Activated T-helper 1 cell treated with anti-CD3 and anti-CD28 coated beads, Interleukin-12 subunit alpha, Interleukin-12 subunit beta, Interleukin-2, Interleukin-4 antibody, amounts not matched to agents 30 ng/mL and 10 ng/mL and 1 ng/mL, durations not matched to agents 14 hours and 24 hours and 36 hours (primary cell): ENCODE measurements at regions not wholly inside any gene's neighbourhood (a gene's known extent, or its start where the extent isn't known, plus 50 kb on each side); places are given as distances from the start of the nearest gene placed in this dataset.

ENCODE experiments used
- DNase-seq: peaks from one replicate; pipeline ENCODE4 v3.0.0; 2021; ENCODE audit warnings: low spot score
- H3K27ac Mint-ChIP-seq: one replicate; pipeline ENCODE4 v1.8.0; 2021; ENCODE audit warnings: mild to moderate bottlenecking, mixed read lengths
- H3K27me3 Mint-ChIP-seq: one replicate; pipeline ENCODE4 v1.8.0; 2022; ENCODE audit warnings: mild to moderate bottlenecking, moderate library complexity, mixed read lengths; ENCODE audit not compliant: insufficient read depth
- H3K36me3 Mint-ChIP-seq: one replicate; pipeline ENCODE4 v1.8.0; 2021; ENCODE audit warnings: low read depth, mixed read lengths
- H3K4me1 Mint-ChIP-seq: one replicate; pipeline ENCODE4 v1.8.0; 2021; ENCODE audit warnings: low read depth, mixed read lengths
- H3K4me3 Mint-ChIP-seq: one replicate; pipeline ENCODE4 v1.8.0; 2021; ENCODE audit warnings: mild to moderate bottlenecking, moderate library complexity, mixed read lengths
- H3K9me3 Mint-ChIP-seq: one replicate; pipeline ENCODE4 v1.8.0; 2021; ENCODE audit warnings: mixed read lengths
- intact Hi-C: fragments of 100-400 bp; cut with micrococcal nuclease; formaldehyde crosslinking; loops from one replicate; pipeline ENCODE4 v1.15.1; 2024

DNA sequence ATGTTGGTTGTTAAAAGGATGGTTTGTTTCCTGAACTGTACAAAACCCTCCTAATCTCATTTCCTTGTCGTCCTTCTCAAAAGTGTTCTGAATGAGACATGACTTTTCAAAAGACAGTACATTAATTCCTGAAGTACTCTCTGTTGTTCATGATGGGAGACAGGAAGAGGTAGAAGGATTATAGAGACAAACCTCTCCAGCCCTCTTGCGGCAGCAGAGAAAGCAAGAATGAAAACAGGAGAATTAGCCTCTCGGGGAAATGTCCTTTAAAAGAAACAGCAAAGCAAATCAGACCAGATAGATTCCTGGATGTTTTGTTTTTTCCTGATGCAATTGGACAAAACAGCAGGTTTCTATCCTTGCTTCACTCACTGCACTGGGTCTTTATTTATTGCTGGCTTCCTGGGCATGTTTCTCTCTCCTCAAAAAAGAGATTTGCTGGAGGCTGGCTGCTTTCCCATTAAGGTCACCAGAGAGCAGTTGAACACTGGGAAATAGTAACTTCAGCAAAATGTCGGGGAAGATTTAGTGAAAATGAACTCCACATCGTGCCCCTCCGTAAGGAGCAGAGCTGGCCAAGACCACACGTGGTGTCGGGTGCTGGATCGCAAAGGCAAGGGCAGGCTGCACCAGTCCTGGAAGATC, 145.8 kb upstream of the SYT6 start:
- Mint-ChIP-seq H3K36me3 (no peaks in the 10 kb centered on the region), H3K27me3 (peaks cover 11% of the 10 kb centered on the region), H3K9me3 (no peaks in the 10 kb centered on the region), H3K27ac (no peak overlapping the region), H3K4me3 (no peak overlapping the region), H3K4me1 (no peaks in the 10 kb centered on the region)
- intact Hi-C loops: no loop called here
- DNase-seq: no peak

DNA sequence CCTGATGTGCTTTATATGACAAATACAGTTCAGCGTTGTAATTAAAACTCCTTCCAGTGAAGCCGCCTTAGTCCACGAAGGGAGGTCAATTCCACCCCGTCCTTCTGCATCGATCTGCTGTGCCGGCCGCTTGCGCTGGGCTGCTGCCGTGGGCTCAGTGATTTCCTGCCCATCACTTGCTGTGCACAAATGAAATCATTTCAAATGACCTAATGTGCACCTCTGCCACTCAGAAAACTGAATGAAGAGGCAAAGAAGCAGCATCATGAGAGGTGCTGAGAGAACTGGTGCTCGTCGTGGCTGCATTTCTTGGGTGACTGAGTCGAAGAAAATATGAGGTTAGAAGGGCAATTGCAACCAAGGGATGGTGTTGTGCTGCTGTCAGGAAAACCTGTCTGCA, 144.3 kb upstream of the SYT6 start:
- Mint-ChIP-seq H3K4me1 (no peaks in the 10 kb centered on the region), H3K4me3 (no peak overlapping the region), H3K27me3 (peaks cover 10% of the 10 kb centered on the region), H3K27ac (no peak overlapping the region), H3K36me3 (no peaks in the 10 kb centered on the region), H3K9me3 (no peaks in the 10 kb centered on the region)
- DNase-seq: no peak
- intact Hi-C loops: no loop called here

DNA sequence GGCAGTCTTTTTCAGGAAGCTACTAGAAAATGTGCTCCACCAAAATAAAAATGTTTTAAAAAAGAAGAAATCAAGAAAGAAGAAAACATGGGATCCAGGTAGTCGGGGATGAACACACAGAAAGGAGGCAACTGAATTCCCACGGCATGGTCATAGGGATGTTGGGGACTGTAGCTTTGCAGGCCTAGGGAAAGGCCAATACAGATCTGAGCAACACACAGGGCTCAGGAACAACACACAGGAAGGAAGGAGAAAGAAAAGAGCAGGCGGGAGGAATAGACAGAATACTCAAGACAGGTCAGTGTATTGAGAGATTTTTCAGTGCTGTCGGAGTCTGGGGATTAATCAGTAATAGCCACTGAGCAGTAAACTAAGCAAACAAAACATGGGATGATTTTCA, 142.7 kb upstream of the SYT6 start:
- Mint-ChIP-seq H3K27me3 (peaks cover 8% of the 10 kb centered on the region), H3K4me1 (no peaks in the 10 kb centered on the region), H3K27ac (no peak overlapping the region), H3K9me3 (no peaks in the 10 kb centered on the region), H3K4me3 (no peak overlapping the region), H3K36me3 (no peaks in the 10 kb centered on the region)
- DNase-seq: no peak
- intact Hi-C loops: no loop called here

DNA sequence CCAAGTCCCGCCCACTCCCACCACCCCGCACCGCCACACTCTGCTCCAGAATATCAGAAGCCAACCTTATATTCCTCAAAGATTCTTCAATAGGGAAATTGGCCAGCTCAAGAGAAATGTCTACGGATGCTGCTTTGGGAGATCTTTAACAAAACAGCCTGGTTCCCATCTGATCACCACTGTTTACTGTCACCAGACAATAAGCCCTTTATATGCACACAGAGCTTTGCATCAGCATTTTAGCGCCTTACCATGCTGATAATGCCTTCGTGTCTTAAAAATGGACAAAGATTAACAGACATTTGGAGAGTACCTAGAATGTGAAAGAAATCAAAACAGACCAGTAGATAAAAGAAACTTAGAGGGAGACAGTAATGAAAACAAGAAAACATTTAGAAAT, 141.7 kb upstream of the SYT6 start:
- Mint-ChIP-seq H3K27me3 (peaks cover 8% of the 10 kb centered on the region), H3K9me3 (no peaks in the 10 kb centered on the region), H3K36me3 (no peaks in the 10 kb centered on the region), H3K27ac (no peak overlapping the region), H3K4me1 (no peaks in the 10 kb centered on the region), H3K4me3 (no peak overlapping the region)
- intact Hi-C loops: no loop called here
- DNase-seq: no peak

DNA sequence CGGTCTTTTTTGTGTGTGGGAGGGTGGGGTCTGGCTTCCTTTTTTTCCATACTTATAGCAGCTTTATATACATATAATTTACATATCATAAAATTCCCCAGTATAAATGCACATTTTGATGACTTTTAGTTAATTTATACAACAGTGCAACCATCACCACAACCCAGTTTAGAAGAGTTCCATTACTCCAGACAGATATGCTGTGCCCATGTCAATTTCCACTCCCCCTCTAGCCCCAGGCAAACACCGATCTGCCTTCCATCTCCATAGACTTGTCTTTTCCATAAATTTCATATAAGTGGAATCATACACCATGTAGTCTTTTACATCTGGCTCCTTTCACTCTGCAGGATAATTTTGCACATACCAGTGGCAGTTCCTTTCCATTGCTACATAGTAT, 139.2 kb upstream of the SYT6 start:
- no peaks in the 10 kb centered on the region for H3K9me3 Mint-ChIP-seq
- intact Hi-C loops: no loop called here

DNA sequence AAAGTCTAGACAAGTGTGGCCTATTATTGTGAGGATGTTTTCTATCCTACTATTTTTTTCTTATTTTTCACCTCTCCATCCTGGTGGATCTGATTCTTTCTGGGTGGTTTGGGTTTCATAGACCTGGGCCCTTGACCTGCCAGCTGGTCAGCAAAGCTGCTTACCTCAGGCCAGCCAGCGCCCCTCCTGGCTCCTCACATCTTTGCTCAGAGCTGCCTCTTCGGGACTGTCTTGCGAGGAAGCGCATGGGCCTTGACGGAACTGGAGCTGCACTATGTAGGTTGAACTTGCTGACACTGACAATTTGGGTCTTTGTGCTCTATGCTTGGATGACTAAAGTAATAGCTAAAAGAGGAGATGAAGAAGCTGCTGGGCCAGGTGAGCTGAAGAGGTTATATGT, 138.5 kb upstream of the SYT6 start:
- no peaks in the 10 kb centered on the region for H3K4me1 Mint-ChIP-seq
- peaks cover 10% of the 10 kb centered on the region for H3K27me3 Mint-ChIP-seq
- intact Hi-C loops: no loop called here
- no peak overlapping the region for H3K27ac Mint-ChIP-seq
- no peaks in the 10 kb centered on the region for H3K36me3 Mint-ChIP-seq
- no peak overlapping the region for H3K4me3 Mint-ChIP-seq
- no peaks in the 10 kb centered on the region for H3K9me3 Mint-ChIP-seq
- DNase-seq: no peak

More for the DNA sequence above, 139.2 kb upstream of the SYT6 start:
- Mint-ChIP-seq H3K27ac (no peak overlapping the region), H3K36me3 (no peaks in the 10 kb centered on the region), H3K4me3 (no peak overlapping the region), H3K4me1 (no peaks in the 10 kb centered on the region), H3K27me3 (peaks cover 10% of the 10 kb centered on the region)
- DNase-seq: no peak

DNA sequence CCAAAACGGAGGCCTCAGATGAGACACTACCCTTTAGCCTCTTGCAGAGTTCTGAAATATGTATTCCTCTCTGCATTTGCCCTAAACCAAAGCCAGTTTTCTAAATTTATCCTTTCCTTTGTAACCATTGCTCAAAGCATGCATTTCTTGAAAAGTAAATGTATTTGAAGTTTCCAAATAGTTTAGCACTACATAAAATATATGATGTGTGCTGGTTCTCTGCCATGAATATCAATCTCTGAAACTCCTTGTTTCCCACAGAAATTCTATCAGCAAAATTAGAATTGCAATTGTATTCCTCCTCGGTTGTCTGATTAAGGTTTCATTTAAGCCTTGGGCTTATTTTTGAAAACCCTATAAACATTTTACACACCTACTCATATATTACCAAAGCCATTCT, 137.1 kb upstream of the SYT6 start:
- H3K4me1 Mint-ChIP-seq: no peaks in the 10 kb centered on the region
- H3K9me3 Mint-ChIP-seq: no peaks in the 10 kb centered on the region
- no peaks in the 10 kb centered on the region for H3K36me3 Mint-ChIP-seq
- H3K27ac Mint-ChIP-seq: no peak overlapping the region
- no peak for DNase-seq
- H3K27me3 Mint-ChIP-seq: peaks cover 7% of the 10 kb centered on the region
- no peak overlapping the region for H3K4me3 Mint-ChIP-seq
- intact Hi-C loops: no loop called here

DNA sequence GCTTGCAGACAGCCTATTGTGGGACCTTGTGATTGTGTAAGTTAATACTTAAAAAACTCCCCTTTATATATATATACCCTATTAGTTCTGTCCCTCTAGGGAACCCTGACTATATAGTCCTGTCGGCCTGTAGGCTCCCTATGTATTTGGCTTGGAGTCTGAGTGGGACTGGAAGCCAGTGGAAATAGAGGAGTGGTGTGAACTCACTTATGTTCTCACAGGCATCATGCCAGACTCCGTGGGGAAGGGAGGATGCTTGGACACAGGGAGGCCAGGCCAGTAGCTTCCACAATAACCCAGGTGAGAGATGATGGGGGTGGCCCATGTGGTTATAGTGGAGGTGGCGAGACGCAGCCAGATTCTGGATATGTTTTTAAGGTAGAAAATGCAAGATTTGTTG, 136.7 kb upstream of the SYT6 start:
- Mint-ChIP-seq H3K9me3 (no peaks in the 10 kb centered on the region), H3K36me3 (no peaks in the 10 kb centered on the region), H3K27me3 (peaks cover 6% of the 10 kb centered on the region), H3K27ac (no peak overlapping the region), H3K4me1 (no peaks in the 10 kb centered on the region), H3K4me3 (no peak overlapping the region)
- no peak for DNase-seq
- intact Hi-C loops: no loop called here

DNA sequence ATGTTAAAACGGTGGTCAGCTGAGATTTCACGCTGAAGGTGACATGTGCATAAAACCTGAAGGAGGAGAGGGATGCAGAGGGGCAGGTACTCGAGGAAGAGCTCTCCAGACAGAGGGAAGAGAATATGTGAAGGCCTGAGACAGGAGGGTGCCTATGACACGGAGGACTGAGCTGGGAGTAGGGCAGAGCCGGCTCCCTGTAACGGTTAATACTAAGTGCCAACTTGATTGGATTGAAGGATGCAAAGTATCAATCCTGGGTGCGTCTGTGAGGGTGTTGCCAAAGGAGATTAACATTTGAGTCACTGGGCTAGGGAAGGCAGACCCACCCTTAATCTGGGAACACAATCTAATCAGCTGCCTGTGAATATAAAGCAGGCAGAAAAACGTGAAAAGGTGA, 136.2 kb upstream of the SYT6 start:
- Mint-ChIP-seq H3K27me3 (peaks cover 6% of the 10 kb centered on the region), H3K9me3 (no peaks in the 10 kb centered on the region), H3K4me3 (no peak overlapping the region), H3K36me3 (no peaks in the 10 kb centered on the region), H3K4me1 (no peaks in the 10 kb centered on the region), H3K27ac (no peak overlapping the region)
- intact Hi-C loops: no loop called here
- DNase-seq: no peak

DNA sequence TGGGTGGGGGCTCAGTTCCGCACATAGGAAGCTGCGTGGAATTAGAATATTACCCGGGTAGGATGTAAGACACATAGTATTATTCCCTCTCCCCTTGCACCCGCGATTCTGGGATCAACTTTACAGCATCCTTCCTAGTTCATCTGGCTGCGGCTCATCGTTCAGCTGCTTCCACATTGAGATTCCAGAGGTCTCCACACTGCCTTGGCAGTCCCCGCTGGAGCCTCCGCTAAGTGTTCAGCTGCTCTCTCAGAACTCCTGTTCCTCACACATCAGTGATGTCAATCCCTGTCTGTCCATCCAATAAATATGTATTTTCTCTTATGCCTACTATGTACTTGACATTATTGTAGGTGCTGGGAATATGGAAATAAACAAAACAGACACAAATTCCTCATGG, 135.6 kb upstream of the SYT6 start:
- intact Hi-C loops: no loop called here
- H3K4me1 Mint-ChIP-seq: no peaks in the 10 kb centered on the region
- no peak for DNase-seq
- H3K27me3 Mint-ChIP-seq: peaks cover 6% of the 10 kb centered on the region
- no peaks in the 10 kb centered on the region for H3K9me3 Mint-ChIP-seq
- no peak overlapping the region for H3K27ac Mint-ChIP-seq
- no peak overlapping the region for H3K4me3 Mint-ChIP-seq
- H3K36me3 Mint-ChIP-seq: no peaks in the 10 kb centered on the region

DNA sequence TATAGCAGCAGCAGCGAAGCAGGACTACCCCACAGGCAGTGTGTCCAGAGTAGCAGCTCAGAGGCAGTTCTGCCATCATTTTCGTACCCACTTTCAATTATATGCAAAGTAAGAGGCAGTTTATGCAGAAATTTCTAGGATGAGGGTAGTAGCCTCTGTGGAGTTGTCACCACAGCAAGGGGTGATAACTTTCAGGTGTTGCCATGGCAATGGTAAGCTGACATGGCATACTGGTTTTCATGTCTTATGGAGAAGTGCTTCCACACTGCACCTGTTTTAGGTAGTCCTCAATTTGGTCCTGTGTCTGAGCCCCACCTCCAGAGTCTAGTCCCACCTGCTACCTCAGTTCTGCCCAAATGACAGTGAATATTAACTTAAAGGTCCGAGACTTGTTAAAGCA, 133.3 kb upstream of the SYT6 start:
- no peak overlapping the region for H3K27ac Mint-ChIP-seq
- peaks cover 8% of the 10 kb centered on the region for H3K27me3 Mint-ChIP-seq
- H3K36me3 Mint-ChIP-seq: no peaks in the 10 kb centered on the region
- no peak for DNase-seq
- H3K4me1 Mint-ChIP-seq: no peaks in the 10 kb centered on the region
- intact Hi-C loops: no loop called here
- H3K4me3 Mint-ChIP-seq: no peak overlapping the region
- H3K9me3 Mint-ChIP-seq: no peaks in the 10 kb centered on the region

DNA sequence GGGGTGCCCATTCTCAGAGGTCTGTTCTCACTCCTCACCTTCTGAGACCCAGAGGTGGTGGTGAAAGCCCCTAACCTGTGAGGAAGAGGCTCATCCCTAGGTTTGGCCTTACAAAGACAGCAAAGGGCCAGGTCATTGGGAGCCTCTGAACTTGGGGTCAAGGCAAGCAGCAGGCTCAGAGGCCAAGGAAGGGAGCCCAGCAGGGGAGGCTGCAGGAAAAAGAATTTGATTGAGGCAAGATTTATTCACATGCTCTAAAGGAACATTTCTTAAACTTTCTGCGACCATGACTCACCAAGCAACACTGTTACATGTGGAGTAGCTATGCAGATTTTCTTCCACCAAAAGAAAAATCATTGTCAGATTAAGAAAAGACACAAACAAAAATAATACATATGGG, 132.5 kb upstream of the SYT6 start:
- Mint-ChIP-seq H3K27ac (no peak overlapping the region), H3K36me3 (no peaks in the 10 kb centered on the region), H3K4me1 (no peaks in the 10 kb centered on the region), H3K4me3 (no peak overlapping the region), H3K9me3 (no peaks in the 10 kb centered on the region), H3K27me3 (peaks cover 8% of the 10 kb centered on the region)
- intact Hi-C loops: no loop called here
- DNase-seq: no peak

DNA sequence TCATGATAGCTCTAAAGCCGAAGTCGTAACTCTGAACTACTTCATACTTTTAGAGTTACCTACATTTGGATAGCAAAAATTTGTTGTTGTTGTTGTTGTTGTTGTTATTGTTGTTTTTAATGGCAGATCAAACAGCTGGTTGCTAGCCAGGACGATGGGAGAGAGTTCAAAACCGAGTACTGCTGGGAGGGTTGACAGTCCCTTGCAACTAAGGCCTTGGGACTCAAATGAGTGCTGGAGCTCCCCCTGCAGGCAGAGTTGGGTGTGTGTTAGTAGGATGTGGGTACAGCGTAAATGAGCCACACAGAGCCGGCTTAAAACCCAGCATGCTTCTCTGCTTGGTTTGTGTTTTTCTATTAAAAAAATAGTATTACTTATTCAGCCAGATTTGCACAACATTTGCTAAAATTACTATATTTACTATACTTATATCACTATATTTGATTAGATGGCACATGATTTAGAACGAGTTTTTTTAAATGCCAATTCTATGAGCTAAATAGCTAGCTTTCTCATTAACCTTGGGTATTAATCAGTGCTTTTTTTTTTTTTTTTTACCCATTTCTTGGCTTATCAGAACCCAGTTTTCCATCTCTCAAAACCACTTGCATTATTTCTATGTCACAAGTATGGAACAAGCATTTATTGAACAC, 129.2 kb upstream of the SYT6 start:
- no peaks in the 10 kb centered on the region for H3K4me1 Mint-ChIP-seq
- H3K9me3 Mint-ChIP-seq: no peaks in the 10 kb centered on the region
- H3K27ac Mint-ChIP-seq: no peak overlapping the region
- intact Hi-C loops: loop anchor here (1.0 kb wide), 2 partner anchors 305 to 448 kb away; no protein-coding TSS in a partner anchor
- peaks cover 12% of the 10 kb centered on the region for H3K27me3 Mint-ChIP-seq
- H3K36me3 Mint-ChIP-seq: no peaks in the 10 kb centered on the region
- peak; percentile 64 for DNase-seq
- no peak overlapping the region for H3K4me3 Mint-ChIP-seq

DNA sequence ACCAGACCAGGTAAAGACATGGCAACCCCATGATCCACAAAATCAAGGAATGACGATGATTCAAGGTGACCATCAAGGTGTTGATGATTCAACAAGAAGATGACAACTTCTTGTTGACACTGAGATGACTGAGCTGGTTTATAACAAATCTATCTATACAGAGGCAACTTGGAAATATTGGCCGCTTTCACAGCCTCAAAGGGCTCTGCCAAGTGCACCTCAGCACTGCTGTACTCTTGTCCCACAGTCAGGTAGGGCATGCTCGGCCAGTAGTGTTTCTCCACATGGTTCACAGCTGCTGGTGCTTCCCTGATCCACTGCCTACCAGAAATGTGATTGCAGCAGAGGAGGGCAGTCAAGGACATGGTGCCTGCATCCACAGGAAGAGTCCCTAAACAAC, 125.2 kb upstream of the SYT6 start:
- Mint-ChIP-seq H3K27ac (no peak overlapping the region), H3K4me1 (no peaks in the 10 kb centered on the region), H3K36me3 (no peaks in the 10 kb centered on the region), H3K27me3 (peaks cover 19% of the 10 kb centered on the region), H3K4me3 (no peak overlapping the region), H3K9me3 (no peaks in the 10 kb centered on the region)
- intact Hi-C loops: no loop called here
- DNase-seq: no peak
